ENCODE measurements at regions not wholly inside any gene's neighbourhood (a gene's known extent, or its start where the extent isn't known, plus 50 kb on each side); places are given as distances from the start of the nearest gene placed in this dataset.

DNA sequence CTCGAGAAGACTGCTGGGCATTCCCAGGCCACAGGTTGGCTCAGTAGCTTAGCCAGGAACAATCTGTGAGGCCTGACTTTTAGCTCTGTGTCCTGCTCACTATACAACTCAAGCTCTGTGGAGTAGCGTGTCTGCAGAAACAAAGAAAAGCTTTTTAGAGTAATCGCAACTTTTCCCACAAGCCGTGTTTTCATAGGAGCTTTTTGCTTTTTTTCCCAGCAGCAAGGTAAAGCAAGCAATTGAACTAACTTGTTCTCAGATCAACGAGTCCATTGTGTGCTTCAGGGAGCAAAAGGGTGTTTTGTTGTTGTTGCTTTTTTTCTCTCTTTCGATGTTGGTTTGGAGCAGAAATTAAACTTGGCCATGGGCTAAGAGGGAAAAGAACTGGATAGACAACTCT, 97.3 kb upstream of the BCL2L14 start:
- no peak overlapping the region for H3K27ac ChIP-seq (ENCODE audit: low read depth, low read length)
- no peak for TF ChIP-seq JUND (IDR thresholded peaks at IDR 0.05)
- no peak for TF ChIP-seq ZNF274 (IDR thresholded peaks at IDR 0.05; ENCODE audit: low read depth, low read length)
- TF ChIP-seq, protein P1, sequence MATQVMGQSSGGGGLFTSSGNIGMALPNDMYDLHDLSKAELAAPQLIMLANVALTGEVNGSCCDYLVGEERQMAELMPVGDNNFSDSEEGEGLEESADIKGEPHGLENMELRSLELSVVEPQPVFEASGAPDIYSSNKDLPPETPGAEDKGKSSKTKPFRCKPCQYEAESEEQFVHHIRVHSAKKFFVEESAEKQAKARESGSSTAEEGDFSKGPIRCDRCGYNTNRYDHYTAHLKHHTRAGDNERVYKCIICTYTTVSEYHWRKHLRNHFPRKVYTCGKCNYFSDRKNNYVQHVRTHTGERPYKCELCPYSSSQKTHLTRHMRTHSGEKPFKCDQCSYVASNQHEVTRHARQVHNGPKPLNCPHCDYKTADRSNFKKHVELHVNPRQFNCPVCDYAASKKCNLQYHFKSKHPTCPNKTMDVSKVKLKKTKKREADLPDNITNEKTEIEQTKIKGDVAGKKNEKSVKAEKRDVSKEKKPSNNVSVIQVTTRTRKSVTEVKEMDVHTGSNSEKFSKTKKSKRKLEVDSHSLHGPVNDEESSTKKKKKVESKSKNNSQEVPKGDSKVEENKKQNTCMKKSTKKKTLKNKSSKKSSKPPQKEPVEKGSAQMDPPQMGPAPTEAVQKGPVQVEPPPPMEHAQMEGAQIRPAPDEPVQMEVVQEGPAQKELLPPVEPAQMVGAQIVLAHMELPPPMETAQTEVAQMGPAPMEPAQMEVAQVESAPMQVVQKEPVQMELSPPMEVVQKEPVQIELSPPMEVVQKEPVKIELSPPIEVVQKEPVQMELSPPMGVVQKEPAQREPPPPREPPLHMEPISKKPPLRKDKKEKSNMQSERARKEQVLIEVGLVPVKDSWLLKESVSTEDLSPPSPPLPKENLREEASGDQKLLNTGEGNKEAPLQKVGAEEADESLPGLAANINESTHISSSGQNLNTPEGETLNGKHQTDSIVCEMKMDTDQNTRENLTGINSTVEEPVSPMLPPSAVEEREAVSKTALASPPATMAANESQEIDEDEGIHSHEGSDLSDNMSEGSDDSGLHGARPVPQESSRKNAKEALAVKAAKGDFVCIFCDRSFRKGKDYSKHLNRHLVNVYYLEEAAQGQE (IDR thresholded peaks at IDR 0.05; ENCODE audit: low read depth) = no peak
- no peaks in the 10 kb centered on the region for H3K9me2 ChIP-seq (ENCODE audit: insufficient read depth)
- ATAC-seq = no peak
- DNase-seq (ENCODE audit: low read depth, low spot score) = no peak
- no peak overlapping the region for H3K9ac ChIP-seq (ENCODE audit: low read length)
- H2AFZ ChIP-seq (ENCODE audit: low read depth, low read length, poor library complexity, severe bottlenecking) = no peak overlapping the region
- H3K79me2 ChIP-seq (ENCODE audit: insufficient read depth, low read length) = no peaks in the 10 kb centered on the region
- ChIA-PET RAD21 (ENCODE audit: low non-redundant PET in 1 of 2, low total read pairs in 2 of 2, uncharacterized antibody in 2 of 2, unreplicated experiment in 2 of 2) (no interaction called here), POLR2A (no interaction called here), CTCF (no interaction called here)
- no peaks in the 10 kb centered on the region for H3K9me3 ChIP-seq (ENCODE audit: control insufficient read depth in 1 of 2, insufficient read depth in 1 of 2, low read depth in 1 of 2, low read length in 2 of 2)
- no TSS peak for BruUV-seq (replicated peaks)
- no peak overlapping the region for H3K4me2 ChIP-seq (ENCODE audit: low read length)
- H3K4me1 ChIP-seq (ENCODE audit: control insufficient read depth in 1 of 2, insufficient read depth in 2 of 2, low read length in 2 of 2) = no peaks in the 10 kb centered on the region
- H4K20me1 ChIP-seq (ENCODE audit: insufficient read depth) = no peaks in the 10 kb centered on the region
- H3K36me3 ChIP-seq (ENCODE audit: control insufficient read depth in 1 of 2, insufficient read depth in 2 of 2, low read length in 2 of 2) = no peaks in the 10 kb centered on the region
- no peak overlapping the region for H3K4me3 ChIP-seq (replicated peaks in 1 of 2; ENCODE audit: low read depth in 1 of 2, low read length in 2 of 2)
- intact Hi-C loops (cut with micrococcal nuclease) = no loop called here
- peaks cover 12% of the 10 kb centered on the region; the same call in 1 of the 2 replicates for H3K27me3 ChIP-seq (ENCODE audit: insufficient read depth, low read length)

- POLR2A ChIA-PET = no interaction called here
- Histone ChIP-seq H3K36me3 (ENCODE audit: control insufficient read depth in 1 of 2, insufficient read depth in 2 of 2, low read length in 2 of 2) (no peaks in the 10 kb centered on the region), H3K9ac (ENCODE audit: low read length) (no peak overlapping the region), H3K4me2 (ENCODE audit: low read length) (no peak overlapping the region), H3K9me2 (ENCODE audit: insufficient read depth) (no peaks in the 10 kb centered on the region), H3K4me3 (replicated peaks in 1 of 2; ENCODE audit: low read depth in 1 of 2, low read length in 2 of 2) (no peak overlapping the region), H4K20me1 (ENCODE audit: insufficient read depth) (no peaks in the 10 kb centered on the region), H2AFZ (ENCODE audit: low read depth, low read length, poor library complexity, severe bottlenecking) (no peak overlapping the region), H3K27me3 (ENCODE audit: insufficient read depth, low read length) (peaks cover 9% of the 10 kb centered on the region; the same call in 1 of the 2 replicates), H3K4me1 (ENCODE audit: control insufficient read depth in 1 of 2, insufficient read depth in 2 of 2, low read length in 2 of 2) (no peaks in the 10 kb centered on the region), H3K9me3 (ENCODE audit: control insufficient read depth in 1 of 2, insufficient read depth in 1 of 2, low read depth in 1 of 2, low read length in 2 of 2) (no peaks in the 10 kb centered on the region), H3K79me2 (ENCODE audit: insufficient read depth, low read length) (no peaks in the 10 kb centered on the region), H3K27ac (ENCODE audit: low read depth, low read length) (no peak overlapping the region)
- ATAC-seq (no peak), DNase-seq (ENCODE audit: low read depth, low spot score) (no peak)
- intact Hi-C loops (cut with micrococcal nuclease) = no loop called here
- BruUV-seq (replicated peaks) = no TSS peak
- RAD21 ChIA-PET (ENCODE audit: low non-redundant PET in 1 of 2, low total read pairs in 2 of 2, uncharacterized antibody in 2 of 2, unreplicated experiment in 2 of 2) = no interaction called here
- CTCF ChIA-PET = no interaction called here
- TF ChIP-seq ZFX (IDR thresholded peaks at IDR 0.05) (no peak), YY1 (IDR thresholded peaks at IDR 0.05; ENCODE audit: extremely low read depth, insufficient replicate concordance, low read depth, low read length) (no peak), CBX3 (IDR thresholded peaks at IDR 0.05; ENCODE audit: low read depth) (no peak), EGR1 (IDR thresholded peaks at IDR 0.05; ENCODE audit: low read depth) (no peak), SRF (IDR thresholded peaks at IDR 0.05; ENCODE audit: low read depth) (no peak), EZH2phosphoT487 (IDR thresholded peaks at IDR 0.05; ENCODE audit: borderline replicate concordance) (no peak), MAX (IDR thresholded peaks at IDR 0.05) (no peak), POLR2A (IDR thresholded peaks at IDR 0.05; ENCODE audit: borderline replicate concordance, extremely low read depth, insufficient read depth, insufficient read length) (no peak), SIN3A (IDR thresholded peaks at IDR 0.05; ENCODE audit: low read depth) (no peak), FOSL1 (IDR thresholded peaks at IDR 0.05; ENCODE audit: low read depth) (no peak), ZNF274 (IDR thresholded peaks at IDR 0.05; ENCODE audit: low read depth, low read length) (no peak), ATF3 (IDR thresholded peaks at IDR 0.05) (no peak)
- TF ChIP-seq, protein P1 (IDR thresholded peaks at IDR 0.05; ENCODE audit: low read depth) = no peak
Measured at GRCh38 chr12:11976005-11976404, 94.7 kb upstream of the BCL2L14 start.
